ENCODE measurements at regions not wholly inside any gene's neighbourhood (a gene's known extent, or its start where the extent isn't known, plus 50 kb on each side); places are given as distances from the start of the nearest gene placed in this dataset.
A peak's percentile ranks its signal among the peaks of the same experiment; 100 is the strongest.
"Not testable (repeated sequence)": the region's sequence is repeated elsewhere in the genome, so short reads cannot be mapped to it uniquely, and the experiment has no call there.

- DNase-seq (ENCODE audit: extremely low read depth in 1 of 11, low read depth in 9 of 11, low spot score in 4 of 11): not testable (repeated sequence)
Observed at GRCh38 chr10:11403646-11404045, 207.8 kb downstream of the USP6NL start.

DNA sequence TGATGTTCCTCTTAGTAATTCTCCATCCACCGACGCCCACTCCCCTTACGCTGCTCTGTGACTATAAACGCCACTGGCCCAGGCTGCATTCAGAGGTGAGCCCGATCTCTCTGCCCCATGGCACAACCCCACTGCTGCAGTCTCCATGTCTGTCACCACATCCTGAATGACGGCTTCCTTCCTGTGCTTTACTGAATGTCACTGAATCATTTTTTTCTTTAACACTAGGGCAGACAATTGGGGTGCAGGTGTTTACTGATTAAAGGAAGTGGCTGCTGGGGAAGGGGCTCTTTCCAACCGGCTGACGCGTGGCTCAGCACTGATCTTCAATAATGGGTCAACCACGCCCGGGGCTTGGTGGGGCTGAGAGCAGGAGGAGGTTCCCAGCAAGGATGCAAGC lies 208.3 kb downstream of the USP6NL start:
- DNase-seq (ENCODE audit: extremely low read depth in 1 of 11, low read depth in 9 of 11, low spot score in 4 of 11): no peak

GRCh38 chr10:11402392-11402791 lies 209.1 kb downstream of the USP6NL start:
- no peak for DNase-seq (ENCODE audit: extremely low read depth in 1 of 11, low read depth in 9 of 11, low spot score in 4 of 11)

DNA sequence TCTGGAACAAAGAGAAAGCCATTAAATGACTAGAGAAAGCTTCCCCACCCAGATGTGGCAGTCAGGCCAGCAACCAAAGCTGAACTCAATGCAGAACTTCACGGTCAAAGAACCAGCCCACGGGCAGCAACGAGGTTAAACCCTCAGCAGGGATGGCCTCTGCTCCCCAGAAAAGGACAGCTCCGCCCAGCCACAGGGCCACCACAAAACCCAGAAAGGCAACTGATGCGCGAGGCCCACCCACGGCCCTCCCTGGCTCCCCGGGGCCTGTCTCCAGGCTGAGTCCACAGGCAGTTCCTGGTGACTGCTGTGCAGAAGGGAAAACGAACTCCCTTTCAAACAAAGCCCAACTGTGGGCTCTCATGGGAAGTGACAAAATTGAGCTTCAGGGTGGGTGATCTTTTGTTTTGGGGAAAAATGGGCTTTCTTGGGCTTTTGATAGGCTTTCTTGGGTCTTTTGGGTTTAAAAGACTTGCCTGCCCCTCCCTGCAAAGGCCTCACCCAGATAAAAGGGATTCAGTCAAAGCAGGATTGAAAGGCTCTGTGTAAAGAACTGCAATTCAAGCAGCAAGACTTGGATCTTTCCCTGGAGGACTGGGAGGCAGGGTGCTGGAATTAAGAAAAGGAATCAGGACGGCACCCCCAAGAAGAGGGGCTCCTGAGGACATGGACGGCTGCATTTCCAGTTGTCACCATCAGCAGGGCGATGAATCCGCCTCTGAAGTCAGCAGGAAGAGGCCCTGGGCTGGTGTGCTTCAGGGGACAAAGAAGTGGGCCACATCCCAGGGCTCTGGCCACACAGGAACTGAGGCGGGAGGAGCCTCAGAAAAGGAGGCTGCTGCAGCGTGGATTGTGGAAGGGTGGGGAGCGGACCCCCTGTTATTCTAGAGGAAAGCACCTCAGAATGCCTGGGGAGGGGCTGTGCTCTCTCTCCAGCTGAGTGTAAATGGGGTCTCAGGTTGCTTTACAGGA lies 209.9 kb downstream of the USP6NL start:
- no peak for DNase-seq (ENCODE audit: extremely low read depth in 1 of 11, low read depth in 9 of 11, low spot score in 4 of 11)

- DNase-seq (ENCODE audit: extremely low read depth in 1 of 11, low read depth in 9 of 11, low spot score in 4 of 11): peak in 1 of 11 donors; percentile 13
Observed at GRCh38 chr10:11397980-11398580, 213.4 kb downstream of the USP6NL start.

GRCh38 chr10:11397077-11397965 lies 214.1 kb downstream of the USP6NL start:
- DNase-seq (ENCODE audit: extremely low read depth in 1 of 11, low read depth in 9 of 11, low spot score in 4 of 11): no peak

DNA sequence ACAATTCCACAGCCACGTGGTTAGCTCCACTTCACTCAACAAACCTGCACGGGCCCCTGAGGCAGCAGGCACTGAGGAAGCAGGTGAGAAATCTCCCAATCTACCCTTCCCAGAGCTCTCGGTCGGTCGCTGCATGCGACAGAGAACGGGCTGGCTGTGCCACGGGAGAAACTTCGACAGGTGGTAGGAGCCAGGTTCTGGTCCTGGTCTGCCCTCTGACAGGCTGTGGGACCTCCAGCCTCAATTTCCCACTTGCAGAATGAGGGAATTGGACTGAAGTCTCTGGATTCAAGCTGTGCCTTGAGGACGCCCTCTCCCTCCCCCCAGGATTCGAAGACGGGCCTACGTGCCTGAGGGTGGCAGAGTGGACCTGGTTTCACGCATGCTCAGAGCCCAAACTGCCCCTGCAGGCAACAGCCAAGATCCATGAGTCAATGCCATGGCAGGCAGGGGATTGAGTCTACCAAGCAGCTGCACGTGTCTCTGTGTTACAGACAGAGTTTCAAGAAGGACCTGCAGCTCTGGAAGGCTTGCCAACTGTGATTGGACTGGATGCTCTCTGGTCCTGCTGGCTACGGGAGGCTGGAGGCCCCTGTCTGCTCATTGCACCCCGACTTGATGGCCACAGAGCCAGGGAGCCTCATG lies 215.0 kb downstream of the USP6NL start:
- no peak for DNase-seq (ENCODE audit: extremely low read depth in 1 of 11, low read depth in 9 of 11, low spot score in 4 of 11)

DNA sequence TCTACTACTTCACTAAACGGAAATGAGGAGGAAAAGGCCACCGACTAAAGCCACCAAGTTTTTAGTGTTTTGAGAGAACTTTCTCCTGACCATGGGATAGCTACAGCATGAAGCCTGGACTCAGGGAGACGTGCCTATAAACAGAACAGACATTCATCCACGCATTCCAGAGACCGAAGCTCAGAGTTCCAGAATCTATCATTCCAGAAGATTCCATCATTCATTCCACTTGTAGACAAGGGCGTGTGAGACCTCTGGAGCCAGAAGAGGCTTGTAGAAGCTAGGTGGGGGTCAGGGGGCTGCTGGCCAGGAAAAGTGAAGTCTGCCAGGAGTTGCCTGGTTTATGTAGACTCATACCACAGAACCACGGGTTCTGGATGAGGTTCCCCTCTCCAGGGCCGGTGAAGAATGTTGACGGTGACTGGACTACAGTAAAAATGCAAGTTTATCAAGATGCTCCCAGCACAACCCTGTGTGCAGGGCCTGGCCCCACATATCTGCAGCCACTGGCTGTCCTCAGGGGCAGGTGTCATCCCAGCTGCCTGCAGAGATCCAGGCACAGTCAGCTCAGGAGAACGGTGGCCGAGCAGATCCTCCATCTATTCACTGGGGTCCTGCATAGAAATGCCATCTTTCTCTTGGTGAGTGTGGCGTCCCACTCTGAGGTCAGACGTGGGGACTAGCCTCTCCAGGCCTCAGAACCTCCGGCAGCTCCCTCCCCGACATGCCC lies 215.7 kb downstream of the USP6NL start:
- no peak for DNase-seq (ENCODE audit: extremely low read depth in 1 of 11, low read depth in 9 of 11, low spot score in 4 of 11)

- peak in 2 of 11 donors; percentile 31 to 34 for DNase-seq (ENCODE audit: extremely low read depth in 1 of 11, low read depth in 9 of 11, low spot score in 4 of 11)
Observed at GRCh38 chr10:11395161-11395560, 216.3 kb downstream of the USP6NL start.

GRCh38 chr10:11393858-11394257 lies 217.6 kb downstream of the USP6NL start:
- no peak for DNase-seq (ENCODE audit: extremely low read depth in 1 of 11, low read depth in 9 of 11, low spot score in 4 of 11)

DNA sequence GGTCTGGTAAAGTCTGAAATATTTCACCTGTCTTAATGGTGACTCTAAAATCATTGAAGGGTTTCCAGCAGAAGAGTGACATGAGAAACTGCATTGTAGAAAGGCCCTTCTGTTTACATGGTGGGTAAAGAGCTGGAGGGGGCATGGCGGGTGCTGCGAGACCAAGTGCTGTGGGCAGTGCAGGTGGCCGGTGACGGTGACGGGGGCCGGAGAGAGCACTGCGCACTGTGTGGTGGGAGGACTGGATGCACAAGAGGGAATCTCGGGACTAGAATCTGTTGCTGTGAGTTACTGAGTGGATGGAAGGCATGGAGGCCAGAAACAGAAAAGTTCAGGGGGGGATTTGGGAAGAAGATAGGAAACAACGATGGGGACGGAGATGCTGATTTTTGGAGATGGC lies 218.7 kb downstream of the USP6NL start:
- DNase-seq (ENCODE audit: extremely low read depth in 1 of 11, low read depth in 9 of 11, low spot score in 4 of 11): no peak

GRCh38 chr10:11388996-11389395 lies 222.5 kb downstream of the USP6NL start:
- DNase-seq (ENCODE audit: extremely low read depth in 1 of 11, low read depth in 9 of 11, low spot score in 4 of 11): no peak

- no peak for DNase-seq (ENCODE audit: extremely low read depth in 1 of 11, low read depth in 9 of 11, low spot score in 4 of 11)
Observed at GRCh38 chr10:11387551-11388222, 223.8 kb downstream of the USP6NL start.

- no peak for DNase-seq (ENCODE audit: extremely low read depth in 1 of 11, low read depth in 9 of 11, low spot score in 4 of 11)
Observed at GRCh38 chr10:11387044-11387443, 224.4 kb downstream of the USP6NL start.
